ENCODE measurements at regions not wholly inside any gene's neighbourhood (a gene's known extent, or its start where the extent isn't known, plus 50 kb on each side); places are given as distances from the start of the nearest gene placed in this dataset.
"Not testable (repeated sequence)": the region's sequence is repeated elsewhere in the genome, so short reads cannot be mapped to it uniquely, and the experiment has no call there.

- DNase-seq, result no peak
These were observed 69.8 kb downstream of the RMI2 start for GRCh38 chr16:11414815-11415775.

- DNase-seq, result no peak
These were observed 71.2 kb downstream of the RMI2 start for GRCh38 chr16:11416228-11417001.

GRCh38 chr16:11417487-11417886 is 72.2 kb downstream of the RMI2 start:
- DNase-seq, result no peak

GRCh38 chr16:11418506-11418905 is 73.2 kb downstream of the RMI2 start:
- no peak for DNase-seq

GRCh38 chr16:11420067-11420466 is 74.8 kb downstream of the RMI2 start:
- DNase-seq, result not testable (repeated sequence)

GRCh38 chr16:11420895-11421294 is 75.6 kb downstream of the RMI2 start:
- DNase-seq, result no peak

GRCh38 chr16:11422381-11423314 is 77.4 kb downstream of the RMI2 start:
- no peak for DNase-seq

GRCh38 chr16:11423315-11424117 is 78.3 kb downstream of the RMI2 start:
- no peak for DNase-seq

GRCh38 chr16:11424118-11424460 is 78.8 kb downstream of the RMI2 start:
- no peak for DNase-seq

GRCh38 chr16:11425140-11425539 is 79.9 kb downstream of the RMI2 start:
- no peak for DNase-seq

GRCh38 chr16:11428623-11428953 is 83.3 kb downstream of the RMI2 start:
- DNase-seq, result no peak

GRCh38 chr16:11429123-11429522 is 83.9 kb downstream of the RMI2 start:
- no peak for DNase-seq

GRCh38 chr16:11429823-11430222 is 84.6 kb downstream of the RMI2 start:
- DNase-seq, result no peak

GRCh38 chr16:11430601-11431317 is 85.5 kb downstream of the RMI2 start:
- no peak for DNase-seq

GRCh38 chr16:11431915-11432465 is 86.7 kb downstream of the RMI2 start:
- no peak for DNase-seq

- no peak for DNase-seq
These were observed 87.7 kb downstream of the RMI2 start for GRCh38 chr16:11432856-11433395.

GRCh38 chr16:11435576-11435975 is 90.3 kb downstream of the RMI2 start:
- DNase-seq, result no peak

GRCh38 chr16:11437069-11437468 is 91.8 kb downstream of the RMI2 start:
- no peak for DNase-seq

- DNase-seq, result no peak
These were observed 94.8 kb downstream of the RMI2 start for GRCh38 chr16:11439790-11440656.

Measured in tongue (tissue), 1 donor.